A673 (cell line): ENCODE measurements at regions not wholly inside any gene's neighbourhood (a gene's known extent, or its start where the extent isn't known, plus 50 kb on each side); places are given as distances from the start of the nearest gene placed in this dataset.

Source experiments
- BruUV-seq: library from RNA; stranded (reverse); fragments of 400-500 nt; replicated peaks from 2 replicates; lab custom pipeline; 2021; lab: Mats Ljungman, UMichigan
- CTCF ChIA-PET: fragments of 300-600 bp; sonication (Branson Sonifier 250); formaldehyde crosslinking; loops from one replicate; lab custom pipeline; 2022; ENCODE audit warnings: antibody characterized with exemption; lab: Charles Lee
- POLR2A ChIA-PET: fragments of 300-600 bp; sonication (Branson Sonifier 250); formaldehyde crosslinking; loops from one replicate; lab custom pipeline; 2022; ENCODE audit warnings: antibody characterized with exemption; ENCODE audit not compliant: low non-redundant PET; lab: Charles Lee
- DNase-seq: peaks from one replicate; pipeline ENCODE4 v3.0.0-alpha.2; 2015; ENCODE audit warnings: low spot score
- H3K27ac ChIP-seq: fragments of 200-600 bp; sonication (generic); 2 replicates; pipeline ENCODE4 v1.5.1; 2016; ENCODE audit warnings: mixed run types, low read depth, mild to moderate bottlenecking, mixed read lengths, antibody characterized with exemption, low read length; ENCODE audit not compliant: poor library complexity, severe bottlenecking
- H3K27me3 ChIP-seq: fragments of 200-600 bp; sonication (generic); replicated peaks from 2 replicates; pipeline ENCODE4 v1.6.1; 2017; ENCODE audit warnings: mixed run types, low read depth, mild to moderate bottlenecking, mixed read lengths, antibody characterized with exemption, low read length; ENCODE audit not compliant: insufficient read depth, poor library complexity
- H3K36me3 ChIP-seq: fragments of 200-600 bp; sonication (generic); 2 replicates; pipeline ENCODE4 v1.6.1; 2016; ENCODE audit warnings: mixed run types, mild to moderate bottlenecking, mixed read lengths, antibody characterized with exemption, low read length; ENCODE audit not compliant: insufficient read depth, poor library complexity, severe bottlenecking
- H3K4me1 ChIP-seq: fragments of 200-600 bp; sonication (generic); 2 replicates; pipeline ENCODE4 v1.6.1; 2017; ENCODE audit warnings: mixed run types, mild to moderate bottlenecking, mixed read lengths, antibody characterized with exemption, low read length; ENCODE audit not compliant: insufficient read depth, poor library complexity, severe bottlenecking
- H3K4me3 ChIP-seq: fragments of 200-600 bp; sonication (generic); 2 replicates; pipeline ENCODE4 v1.5.1; 2016; ENCODE audit warnings: low read depth, mixed run types, mild to moderate bottlenecking, mixed read lengths, low read length; ENCODE audit not compliant: poor library complexity, severe bottlenecking
- H3K9me3 ChIP-seq: fragments of 200-600 bp; sonication (generic); 2 replicates; pipeline ENCODE4 v1.6.1; 2016; ENCODE audit warnings: mixed run types, low read depth, mild to moderate bottlenecking, mixed read lengths, antibody characterized with exemption, low read length; ENCODE audit not compliant: poor library complexity, severe bottlenecking
- CTCF ChIP-seq: fragments of 300-800, 200-600 bp; sonication (generic); conservative IDR thresholded peaks from 2 replicates; pipeline ENCODE4 v1.5.1; 2017; ENCODE audit warnings: low read depth, mild to moderate bottlenecking, antibody characterized with exemption, low read length, moderate library complexity, mixed read lengths
- EZH2 ChIP-seq: fragments of 200-600 bp; sonication (generic); IDR thresholded peaks from 2 replicates; pipeline ENCODE4 v1.6.1; 2017; ENCODE audit warnings: borderline replicate concordance, low read depth, mild to moderate bottlenecking, mixed read lengths, antibody characterized with exemption, low read length; ENCODE audit not compliant: poor library complexity, severe bottlenecking
- intact Hi-C: fragments of 100-400 bp; cut with micrococcal nuclease; formaldehyde crosslinking; loops from one replicate; pipeline ENCODE4 v1.10.0; 2022; ENCODE audit not compliant: unreplicated experiment

GRCh38 chr9:18238254-18238653 lies 235.7 kb upstream of the ADAMTSL1 start:
- Histone ChIP-seq H3K36me3 (no peaks in the 10 kb centered on the region), H3K4me3 (no peak overlapping the region), H3K9me3 (no peaks in the 10 kb centered on the region), H3K27ac (no peak overlapping the region), H3K4me1 (no peaks in the 10 kb centered on the region), H3K27me3 (no peaks in the 10 kb centered on the region)
- POLR2A ChIA-PET = no interaction called here
- no TSS peak for BruUV-seq
- CTCF ChIA-PET = no interaction called here
- intact Hi-C loops = no loop called here
- DNase-seq = no peak
- TF ChIP-seq CTCF = no peak
- TF ChIP-seq EZH2 = no peak

- Histone ChIP-seq H3K36me3 (no peaks in the 10 kb centered on the region), H3K27ac (no peak overlapping the region), H3K9me3 (no peaks in the 10 kb centered on the region), H3K4me1 (no peaks in the 10 kb centered on the region), H3K4me3 (no peak overlapping the region), H3K27me3 (no peaks in the 10 kb centered on the region)
- no peak for DNase-seq
- CTCF ChIA-PET = no interaction called here
- POLR2A ChIA-PET = no interaction called here
- TF ChIP-seq EZH2 = no peak
- TF ChIP-seq CTCF = no peak
- BruUV-seq = no TSS peak
- intact Hi-C loops = no loop called here
Observed at GRCh38 chr9:18238752-18239447, 235.1 kb upstream of the ADAMTSL1 start.

- Histone ChIP-seq H3K9me3 (no peaks in the 10 kb centered on the region), H3K4me3 (no peak overlapping the region), H3K27me3 (no peaks in the 10 kb centered on the region), H3K4me1 (no peaks in the 10 kb centered on the region), H3K27ac (no peak overlapping the region), H3K36me3 (no peaks in the 10 kb centered on the region)
- TF ChIP-seq EZH2 (no peak), CTCF (no peak)
- no TSS peak for BruUV-seq
- intact Hi-C loops = no loop called here
- ChIA-PET POLR2A (no interaction called here), CTCF (no interaction called here)
- no peak for DNase-seq
Observed at GRCh38 chr9:18240213-18240612, 233.7 kb upstream of the ADAMTSL1 start.
